Right kidney (tissue), 1 donor: ENCODE measurements at regions not wholly inside any gene's neighbourhood (a gene's known extent, or its start where the extent isn't known, plus 50 kb on each side); places are given as distances from the start of the nearest gene placed in this dataset.

Source experiments
- DNase-seq: peaks from one replicate; pipeline ENCODE4 v3.0.0-alpha.2; 2016

GRCh38 chr9:20041697-20042081, 252.9 kb upstream of the SLC24A2 start:
- DNase-seq = no peak

- DNase-seq = no peak
Measured at GRCh38 chr9:20040991-20041696, 252.3 kb upstream of the SLC24A2 start.

GRCh38 chr9:20037699-20038098, 248.9 kb upstream of the SLC24A2 start:
- DNase-seq = no peak

GRCh38 chr9:20033511-20033910, 244.7 kb upstream of the SLC24A2 start:
- no peak for DNase-seq

- no peak for DNase-seq
Measured at GRCh38 chr9:20032413-20033006, 243.7 kb upstream of the SLC24A2 start.

GRCh38 chr9:20031836-20032235, 243.0 kb upstream of the SLC24A2 start:
- no peak for DNase-seq

GRCh38 chr9:20030671-20031070, 241.8 kb upstream of the SLC24A2 start:
- no peak for DNase-seq

- DNase-seq = no peak
Measured at GRCh38 chr9:20030221-20030620, 241.4 kb upstream of the SLC24A2 start.

GRCh38 chr9:20028849-20029231, 240.0 kb upstream of the SLC24A2 start:
- DNase-seq = peak; percentile 19

GRCh38 chr9:20028192-20028848, 239.5 kb upstream of the SLC24A2 start:
- peak; percentile 35 for DNase-seq

GRCh38 chr9:20023961-20024571, 235.2 kb upstream of the SLC24A2 start:
- peak; percentile 11 for DNase-seq

GRCh38 chr9:20023210-20023905, 234.5 kb upstream of the SLC24A2 start:
- DNase-seq = peak; percentile 7

GRCh38 chr9:20022410-20022809, 233.6 kb upstream of the SLC24A2 start:
- DNase-seq = no peak

GRCh38 chr9:20016611-20017010, 227.8 kb upstream of the SLC24A2 start:
- no peak for DNase-seq

GRCh38 chr9:20015427-20015931, 226.6 kb upstream of the SLC24A2 start:
- DNase-seq = no peak

GRCh38 chr9:20014168-20014567, 225.3 kb upstream of the SLC24A2 start:
- no peak for DNase-seq

- DNase-seq = no peak
Measured at GRCh38 chr9:20012232-20012631, 223.4 kb upstream of the SLC24A2 start.

GRCh38 chr9:20009606-20010005, 220.8 kb upstream of the SLC24A2 start:
- no peak for DNase-seq

GRCh38 chr9:20002011-20002410, 213.2 kb upstream of the SLC24A2 start:
- no peak for DNase-seq

- DNase-seq = no peak
Measured at GRCh38 chr9:20001058-20001457, 212.2 kb upstream of the SLC24A2 start.

- DNase-seq = no peak
Measured at GRCh38 chr9:19999491-20000057, 210.7 kb upstream of the SLC24A2 start.

- no peak for DNase-seq
Measured at GRCh38 chr9:19998823-19999455, 210.1 kb upstream of the SLC24A2 start.
